ENCODE measurements at regions not wholly inside any gene's neighbourhood (a gene's known extent, or its start where the extent isn't known, plus 50 kb on each side); places are given as distances from the start of the nearest gene placed in this dataset.

DNA sequence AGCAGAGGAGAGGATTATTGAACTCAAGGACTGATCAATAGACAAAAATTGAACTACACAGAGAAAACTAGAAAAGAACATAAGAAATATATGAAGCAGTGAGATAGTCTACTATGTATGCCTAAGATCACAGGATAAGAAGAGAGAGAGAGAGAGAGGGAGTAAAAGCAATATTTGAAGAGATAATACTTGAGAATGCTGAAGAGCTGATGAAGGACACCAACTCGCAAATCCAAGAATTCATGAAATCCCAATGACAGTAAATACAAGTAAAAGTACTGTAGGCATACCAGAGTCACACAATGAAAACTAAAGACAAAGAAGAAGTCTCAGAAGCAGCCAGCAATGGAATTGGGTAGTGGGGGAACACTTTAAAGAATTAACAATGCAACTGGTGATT lies 260.1 kb upstream of the SPAG17 start:
- H2AFZ ChIP-seq (ENCODE audit: low read depth, low read length) = no peak overlapping the region
- H3K79me2 ChIP-seq (ENCODE audit: insufficient read depth, low read length) = no peaks in the 10 kb centered on the region
- H3K27ac Mint-ChIP-seq (ENCODE audit: unreplicated experiment) = no peak overlapping the region
- H3K9ac ChIP-seq (ENCODE audit: low read length) = no peak overlapping the region
- no peak overlapping the region for H3K27ac ChIP-seq (ENCODE audit: low read depth, low read length)
- no peak overlapping the region for H3K4me3 ChIP-seq (ENCODE audit: insufficient read depth, low read depth, low read length)
- H3K27me3 Mint-ChIP-seq (ENCODE audit: low read depth, unreplicated experiment) = no peaks in the 10 kb centered on the region
- no peaks in the 10 kb centered on the region for H3K4me1 Mint-ChIP-seq (ENCODE audit: low read depth, unreplicated experiment)
- no peaks in the 10 kb centered on the region for H3K9me3 ChIP-seq (ENCODE audit: insufficient read depth, low read depth, low read length)
- no peaks in the 10 kb centered on the region for H3K27me3 ChIP-seq (ENCODE audit: insufficient read depth, low read length)
- DNase-seq (ENCODE audit: low read depth) (no peak), FAIRE-seq (no peak)
- H4K20me1 ChIP-seq (ENCODE audit: insufficient read depth, low read length) = no peaks in the 10 kb centered on the region
- H3K9me3 Mint-ChIP-seq (ENCODE audit: unreplicated experiment) = no peaks in the 10 kb centered on the region
- H3K36me3 ChIP-seq (ENCODE audit: insufficient read depth, low read length) = no peaks in the 10 kb centered on the region
- H3K4me2 ChIP-seq (ENCODE audit: low read length) = no peak overlapping the region
- H3K36me3 Mint-ChIP-seq (ENCODE audit: low read depth, unreplicated experiment) = no peaks in the 10 kb centered on the region
- no peaks in the 10 kb centered on the region for H3K4me1 ChIP-seq (ENCODE audit: insufficient read depth, low read length)
- TF ChIP-seq EZH2 (IDR thresholded peaks at IDR 0.05; ENCODE audit: insufficient read depth, low read length) = no peak
- TF ChIP-seq, protein P1, sequence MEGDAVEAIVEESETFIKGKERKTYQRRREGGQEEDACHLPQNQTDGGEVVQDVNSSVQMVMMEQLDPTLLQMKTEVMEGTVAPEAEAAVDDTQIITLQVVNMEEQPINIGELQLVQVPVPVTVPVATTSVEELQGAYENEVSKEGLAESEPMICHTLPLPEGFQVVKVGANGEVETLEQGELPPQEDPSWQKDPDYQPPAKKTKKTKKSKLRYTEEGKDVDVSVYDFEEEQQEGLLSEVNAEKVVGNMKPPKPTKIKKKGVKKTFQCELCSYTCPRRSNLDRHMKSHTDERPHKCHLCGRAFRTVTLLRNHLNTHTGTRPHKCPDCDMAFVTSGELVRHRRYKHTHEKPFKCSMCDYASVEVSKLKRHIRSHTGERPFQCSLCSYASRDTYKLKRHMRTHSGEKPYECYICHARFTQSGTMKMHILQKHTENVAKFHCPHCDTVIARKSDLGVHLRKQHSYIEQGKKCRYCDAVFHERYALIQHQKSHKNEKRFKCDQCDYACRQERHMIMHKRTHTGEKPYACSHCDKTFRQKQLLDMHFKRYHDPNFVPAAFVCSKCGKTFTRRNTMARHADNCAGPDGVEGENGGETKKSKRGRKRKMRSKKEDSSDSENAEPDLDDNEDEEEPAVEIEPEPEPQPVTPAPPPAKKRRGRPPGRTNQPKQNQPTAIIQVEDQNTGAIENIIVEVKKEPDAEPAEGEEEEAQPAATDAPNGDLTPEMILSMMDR (IDR thresholded peaks at IDR 0.05; ENCODE audit: insufficient read depth, low read depth, low read length) = no peak
- no peak overlapping the region for H3K4me3 Mint-ChIP-seq (ENCODE audit: unreplicated experiment)

DNA sequence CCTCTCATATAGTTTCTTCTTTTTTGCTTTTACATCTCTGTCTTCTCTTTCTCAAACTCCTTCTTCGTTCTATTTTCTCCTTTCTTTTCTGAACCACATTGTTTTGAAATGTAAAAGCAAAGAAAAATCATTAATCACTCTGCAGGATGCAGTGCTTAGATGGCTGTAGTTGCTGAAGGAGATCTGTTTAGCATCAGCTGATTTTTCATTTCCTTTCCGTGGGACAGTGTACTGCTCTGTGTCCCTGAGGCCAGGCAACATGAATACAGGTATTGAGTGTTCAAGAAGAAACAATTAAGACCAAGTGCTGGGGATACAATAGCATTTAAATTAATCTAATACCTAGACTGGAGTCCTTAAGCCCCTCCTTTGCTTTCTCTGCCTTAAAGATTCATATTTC lies 257.2 kb upstream of the SPAG17 start:
- Histone ChIP-seq H4K20me1 (ENCODE audit: insufficient read depth, low read length) (no peaks in the 10 kb centered on the region), H3K79me2 (ENCODE audit: insufficient read depth, low read length) (no peaks in the 10 kb centered on the region), H3K4me2 (ENCODE audit: low read length) (no peak overlapping the region), H3K4me1 (ENCODE audit: insufficient read depth, low read length) (no peaks in the 10 kb centered on the region), H3K36me3 (ENCODE audit: insufficient read depth, low read length) (no peaks in the 10 kb centered on the region), H3K9me3 (ENCODE audit: insufficient read depth, low read depth, low read length) (no peaks in the 10 kb centered on the region), H3K9ac (ENCODE audit: low read length) (no peak overlapping the region), H3K27ac (ENCODE audit: low read depth, low read length) (no peak overlapping the region), H3K4me3 (ENCODE audit: insufficient read depth, low read depth, low read length) (no peak overlapping the region), H3K27me3 (ENCODE audit: insufficient read depth, low read length) (no peaks in the 10 kb centered on the region), H2AFZ (ENCODE audit: low read depth, low read length) (no peak overlapping the region)
- TF ChIP-seq, protein P1 (IDR thresholded peaks at IDR 0.05; ENCODE audit: insufficient read depth, low read depth, low read length) = no peak
- no peak for TF ChIP-seq EZH2 (IDR thresholded peaks at IDR 0.05; ENCODE audit: insufficient read depth, low read length)
- FAIRE-seq = no peak
- H3K4me1 Mint-ChIP-seq (ENCODE audit: low read depth, unreplicated experiment) = no peaks in the 10 kb centered on the region
- DNase-seq (ENCODE audit: low read depth) = no peak
- H3K36me3 Mint-ChIP-seq (ENCODE audit: low read depth, unreplicated experiment) = no peaks in the 10 kb centered on the region
- no peak overlapping the region for H3K27ac Mint-ChIP-seq (ENCODE audit: unreplicated experiment)
- H3K9me3 Mint-ChIP-seq (ENCODE audit: unreplicated experiment) = no peaks in the 10 kb centered on the region
- H3K4me3 Mint-ChIP-seq (ENCODE audit: unreplicated experiment) = no peak overlapping the region
- H3K27me3 Mint-ChIP-seq (ENCODE audit: low read depth, unreplicated experiment) = no peaks in the 10 kb centered on the region

DNA sequence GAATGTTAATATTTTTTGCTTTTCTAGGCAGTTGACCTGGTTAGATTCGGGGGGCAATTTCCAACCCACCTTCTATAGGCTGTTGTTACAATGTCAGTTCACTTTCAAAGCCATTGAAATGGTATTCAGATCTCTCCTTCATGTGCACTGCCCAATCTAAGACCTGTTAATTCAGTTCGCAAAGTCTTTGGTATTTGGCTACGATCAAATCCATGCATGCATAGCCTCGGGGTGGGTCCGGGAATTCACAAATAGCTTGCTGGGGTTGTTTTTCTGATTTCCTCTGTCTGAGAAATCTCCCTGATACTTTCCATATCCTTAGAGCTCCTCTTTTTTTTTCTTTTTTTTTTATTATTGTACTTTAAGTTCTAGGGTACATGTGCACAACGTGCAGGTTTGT lies 252.6 kb upstream of the SPAG17 start:
- no peak overlapping the region for H3K27ac Mint-ChIP-seq (ENCODE audit: unreplicated experiment)
- Histone ChIP-seq H3K9me3 (ENCODE audit: insufficient read depth, low read depth, low read length) (no peaks in the 10 kb centered on the region), H3K4me2 (ENCODE audit: low read length) (no peak overlapping the region), H3K9ac (ENCODE audit: low read length) (no peak overlapping the region), H3K36me3 (ENCODE audit: insufficient read depth, low read length) (no peaks in the 10 kb centered on the region), H2AFZ (ENCODE audit: low read depth, low read length) (no peak overlapping the region), H4K20me1 (ENCODE audit: insufficient read depth, low read length) (no peaks in the 10 kb centered on the region), H3K4me3 (ENCODE audit: insufficient read depth, low read depth, low read length) (no peak overlapping the region), H3K27me3 (ENCODE audit: insufficient read depth, low read length) (no peaks in the 10 kb centered on the region), H3K79me2 (ENCODE audit: insufficient read depth, low read length) (no peaks in the 10 kb centered on the region), H3K4me1 (ENCODE audit: insufficient read depth, low read length) (no peaks in the 10 kb centered on the region), H3K27ac (ENCODE audit: low read depth, low read length) (no peak overlapping the region)
- no peaks in the 10 kb centered on the region for H3K9me3 Mint-ChIP-seq (ENCODE audit: unreplicated experiment)
- H3K36me3 Mint-ChIP-seq (ENCODE audit: low read depth, unreplicated experiment) = no peaks in the 10 kb centered on the region
- no peak for FAIRE-seq
- H3K27me3 Mint-ChIP-seq (ENCODE audit: low read depth, unreplicated experiment) = peaks cover 2% of the 10 kb centered on the region
- no peak overlapping the region for H3K4me3 Mint-ChIP-seq (ENCODE audit: unreplicated experiment)
- DNase-seq (ENCODE audit: low read depth) = no peak
- H3K4me1 Mint-ChIP-seq (ENCODE audit: low read depth, unreplicated experiment) = no peaks in the 10 kb centered on the region
- no peak for TF ChIP-seq EZH2 (IDR thresholded peaks at IDR 0.05; ENCODE audit: insufficient read depth, low read length)
- TF ChIP-seq, protein P1 (IDR thresholded peaks at IDR 0.05; ENCODE audit: insufficient read depth, low read depth, low read length) = no peak

Data from astrocyte (in vitro differentiated cells and primary cell).